Heart right ventricle (tissue), 16 donors: ENCODE measurements at regions not wholly inside any gene's neighbourhood (a gene's known extent, or its start where the extent isn't known, plus 50 kb on each side); places are given as distances from the start of the nearest gene placed in this dataset.
"Not testable (repeated sequence)": the region's sequence is repeated elsewhere in the genome, so short reads cannot be mapped to it uniquely, and the experiment has no call there.

Experiments
- ATAC-seq, 8 donors: fragments of 200-7000 bp; cut with Tn5 transposase; one replicate each; pipeline ENCODE4 v1.9.1; 2020; ENCODE audit warnings: mild to moderate bottlenecking in 8 of 8, moderate library complexity in 8 of 8, moderate number of reproducible peaks in 1 of 8
- DNase-seq, 2 donors: peaks; one replicate each; pipeline ENCODE4 v3.0.0-alpha.2; 2020
- H3K27ac ChIP-seq, 10 donors: fragments of 200-600 bp; sonication (generic) in 2 of 10; one replicate each; pipeline versions ENCODE4 v1.5.0 to v1.8.0; 2020 to 2022; ENCODE audit warnings: mild to moderate bottlenecking in 3 of 10
- H3K27me3 ChIP-seq, 7 donors: fragments of 200-600 bp; one replicate each; pipeline ENCODE4 v1.8.0; 2021 to 2022; ENCODE audit warnings: mild to moderate bottlenecking in 2 of 7
- H3K36me3 ChIP-seq, 9 donors: fragments of 200-600 bp; sonication (generic) in 1 of 9; one replicate each; pipeline versions ENCODE4 v1.5.0 to v1.8.0; 2020 to 2022; ENCODE audit warnings: mild to moderate bottlenecking in 2 of 9
- H3K4me1 ChIP-seq, 9 donors: fragments of 200-600 bp; sonication (generic) in 1 of 9; one replicate each; pipeline versions ENCODE4 v1.5.0 to v1.8.0; 2020 to 2022; ENCODE audit warnings: mild to moderate bottlenecking in 4 of 9
- H3K4me3 ChIP-seq, 10 donors: fragments of 200-600 bp; sonication (generic) in 2 of 10; one replicate each; pipeline versions ENCODE4 v1.5.0 to v1.8.0; 2020 to 2022; ENCODE audit warnings: mild to moderate bottlenecking in 7 of 10, moderate library complexity in 2 of 10
- H3K9me3 ChIP-seq, 11 donors: fragments of 200-600 bp in 10 of 11; sonication (generic) in 2 of 11; one replicate each; pipeline versions ENCODE4 v1.5.0 to v1.8.0; 2013 to 2022; ENCODE audit warnings: mild to moderate bottlenecking in 2 of 11, control low read depth in 1 of 11, moderate library complexity in 1 of 11
- whole genome bisulfite sequencing, 2 donors: extraction: QIAGEN DNeasy Blood & Tissue Kit; methylation state at CpG; one replicate each; pipeline ENCODE4 v1.1.7; 2013; ENCODE audit warnings: inconsistent platforms in 1 of 2; 5-methylcytosine and 5-hydroxymethylcytosine counted together
- intact Hi-C, 10 donors: fragments of 100-400 bp; cut with DNase I; formaldehyde crosslinking; loops; one replicate each; pipeline versions ENCODE4 v1.11.1 to v1.14.2; 2022
- TF ChIP-seq, protein P1 (sequence below), 9 donors: fragments of 200-600 bp; sonication (generic) in 2 of 9; IDR thresholded peaks; one replicate each; pipeline versions ENCODE4 v1.5.0 to v1.8.0; 2021 to 2022; ENCODE audit warnings: antibody characterized with exemption in 9 of 9, mild to moderate bottlenecking in 5 of 9, moderate library complexity in 1 of 9
- donor health status: Arrhythmogenic right ventricular cardiomyopathy.
- donor health status: ischemic (EF 13 %, LVEDD 7.1; RV severe dilation, severe dysfunction).
- donor health status: healthy with polysubstance abuse.
- donor health status: DM: no; HTN: yes; CAD: no.
- donor health status: DM: no; HTN: no; CAD: no.
- donor health status: ischemic (EF 25% LVEDD 6.9; RV normal size, moderate dysfunction).
- donor health status: ischemic (EF 25% LVEDD 5.7; RV mildly dilated, moderate dysfunction).
- donor health status: healthy.
- donor health status: DM: yes; HTN: yes; CAD: no.
- donor health status: Ischemic cardiomyopathy.
- donor health status: ischemic (EF 35%, LVEDD 5.7; RV mildly dilated, moderate dysfunction).
- donor health status: nonischemic (EF 11% LVEDD 7.7; RV severe dilation, severe dysfunction).
- donor health status: DM: yes; HTN: yes; CAD: no.
- donor health status: PGD.
- donor health status: ischemic (EF 29% LVEDD 5.4; RV normal size, mild dysfunction).
- donor health status: nonischemic (EF 23%, LVEDD 6.1; RV moderate dilation, normal function).

DNA sequence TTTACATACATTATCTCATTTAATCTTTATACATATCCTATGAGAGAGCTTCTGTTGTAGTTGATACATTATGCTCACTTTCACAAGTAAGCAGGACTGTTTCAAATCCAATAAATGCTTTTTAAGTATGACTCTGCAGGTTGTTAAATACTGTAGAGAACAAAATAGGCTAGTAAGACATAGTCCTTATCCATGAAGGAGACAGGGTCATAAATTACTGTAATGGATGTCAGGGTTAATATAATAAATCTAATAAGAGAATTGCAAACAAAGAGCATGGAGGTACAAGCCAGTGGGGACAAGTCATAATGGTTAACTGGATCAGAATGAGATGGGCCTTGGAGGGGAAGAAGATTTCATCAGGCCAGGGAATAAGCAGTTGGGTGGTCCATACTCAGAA is 303.8 kb upstream of the RGS6 start:
- no peaks in the 10 kb centered on the region for H3K27me3 ChIP-seq
- intact Hi-C loops, result no loop called here

DNA sequence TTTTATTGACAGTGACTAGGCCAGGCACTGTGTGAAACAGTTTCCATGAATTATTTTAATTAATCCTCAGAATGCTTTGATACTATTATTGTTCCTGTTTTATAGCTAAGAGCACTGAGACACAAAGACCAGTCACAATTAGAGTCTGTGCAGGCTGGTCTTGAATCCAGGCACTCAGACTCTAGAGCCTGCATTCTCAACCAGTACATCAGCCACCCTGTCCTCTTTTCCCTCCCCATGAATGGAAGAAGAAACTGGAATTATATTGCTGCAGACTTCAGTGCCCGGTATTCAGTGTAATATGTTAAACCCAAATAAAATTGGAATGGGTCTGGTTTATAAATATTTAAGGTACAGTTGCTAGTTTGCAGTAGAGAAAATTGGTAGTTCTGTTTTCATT is 303.0 kb upstream of the RGS6 start:
- Histone ChIP-seq H3K27me3 (no peaks in the 10 kb centered on the region), H3K27ac (no peak overlapping the region), H3K36me3 (peaks cover 0 to 12% (median 0%) of the 10 kb centered on the region in 9 donors), H3K9me3 (peaks cover 0 to 14% (median 0%) of the 10 kb centered on the region in 11 donors), H3K4me1 (no peaks in the 10 kb centered on the region), H3K4me3 (no peak overlapping the region)
- TF ChIP-seq, protein P1, sequence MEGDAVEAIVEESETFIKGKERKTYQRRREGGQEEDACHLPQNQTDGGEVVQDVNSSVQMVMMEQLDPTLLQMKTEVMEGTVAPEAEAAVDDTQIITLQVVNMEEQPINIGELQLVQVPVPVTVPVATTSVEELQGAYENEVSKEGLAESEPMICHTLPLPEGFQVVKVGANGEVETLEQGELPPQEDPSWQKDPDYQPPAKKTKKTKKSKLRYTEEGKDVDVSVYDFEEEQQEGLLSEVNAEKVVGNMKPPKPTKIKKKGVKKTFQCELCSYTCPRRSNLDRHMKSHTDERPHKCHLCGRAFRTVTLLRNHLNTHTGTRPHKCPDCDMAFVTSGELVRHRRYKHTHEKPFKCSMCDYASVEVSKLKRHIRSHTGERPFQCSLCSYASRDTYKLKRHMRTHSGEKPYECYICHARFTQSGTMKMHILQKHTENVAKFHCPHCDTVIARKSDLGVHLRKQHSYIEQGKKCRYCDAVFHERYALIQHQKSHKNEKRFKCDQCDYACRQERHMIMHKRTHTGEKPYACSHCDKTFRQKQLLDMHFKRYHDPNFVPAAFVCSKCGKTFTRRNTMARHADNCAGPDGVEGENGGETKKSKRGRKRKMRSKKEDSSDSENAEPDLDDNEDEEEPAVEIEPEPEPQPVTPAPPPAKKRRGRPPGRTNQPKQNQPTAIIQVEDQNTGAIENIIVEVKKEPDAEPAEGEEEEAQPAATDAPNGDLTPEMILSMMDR (IDR thresholded peaks at IDR 0.05), result no peak
- DNase-seq (no peak), ATAC-seq (no peak)
- WGBS, 2 donors, result 96 to 100% methylated on average over 1 of the region's 1 CpG
- intact Hi-C loops, result no loop called here

More for the DNA sequence above, 303.8 kb upstream of the RGS6 start:
- DNase-seq, result no peak
- Histone ChIP-seq H3K27ac (no peak overlapping the region), H3K36me3 (peaks cover 0 to 18% (median 0%) of the 10 kb centered on the region in 9 donors), H3K9me3 (peaks cover 0 to 6% (median 0%) of the 10 kb centered on the region in 11 donors), H3K4me3 (no peak overlapping the region), H3K4me1 (no peaks in the 10 kb centered on the region)
- no peak for ATAC-seq
- TF ChIP-seq, protein P1 (IDR thresholded peaks at IDR 0.05), result no peak

DNA sequence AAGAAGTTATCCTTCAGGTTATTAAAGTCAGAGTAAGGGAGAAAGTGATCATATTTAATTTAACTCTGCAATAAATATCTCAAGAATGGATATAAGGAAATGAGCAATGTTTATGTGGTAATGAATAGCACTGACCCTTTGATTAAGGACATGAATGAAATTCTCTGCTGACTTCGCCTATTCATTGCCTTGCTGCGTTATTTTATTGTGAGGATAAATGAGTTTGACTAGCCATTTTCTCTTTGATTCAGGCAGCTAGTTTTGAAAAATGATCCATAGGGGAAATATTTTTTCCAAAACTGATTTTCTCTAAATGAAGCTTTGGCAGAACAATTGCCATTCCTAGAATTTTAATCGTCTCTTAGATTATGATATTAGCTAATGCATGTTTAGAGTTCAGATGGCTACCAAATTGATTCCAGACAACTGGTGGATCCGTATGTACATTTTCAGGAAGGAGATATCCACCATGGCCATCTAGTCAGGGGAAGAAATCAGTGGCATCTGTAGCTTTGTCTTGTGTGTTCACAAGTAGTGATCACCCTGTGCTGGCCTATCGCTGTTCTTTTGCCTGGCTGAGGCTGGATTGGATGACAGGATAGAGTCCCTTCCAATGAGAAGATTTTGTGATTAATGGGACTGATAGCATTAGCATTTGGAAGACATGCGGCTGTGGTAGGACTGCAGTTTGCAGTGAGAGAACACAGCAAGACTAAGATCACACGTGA is 302.3 kb upstream of the RGS6 start:
- DNase-seq, result no peak
- WGBS, 2 donors, result 91 to 92% methylated on average over 7 of the region's 7 CpGs
- intact Hi-C loops, result no loop called here
- H3K9me3 ChIP-seq, result peaks cover 0 to 20% (median 0%) of the 10 kb centered on the region in 11 donors
- H3K27me3 ChIP-seq, result no peaks in the 10 kb centered on the region
- H3K27ac ChIP-seq, result no peak overlapping the region
- H3K4me3 ChIP-seq, result no peak overlapping the region
- TF ChIP-seq, protein P1 (IDR thresholded peaks at IDR 0.05), result no peak
- ATAC-seq, result no peak
- H3K36me3 ChIP-seq, result peaks cover 0 to 5% (median 0%) of the 10 kb centered on the region in 9 donors
- H3K4me1 ChIP-seq, result no peaks in the 10 kb centered on the region

DNA sequence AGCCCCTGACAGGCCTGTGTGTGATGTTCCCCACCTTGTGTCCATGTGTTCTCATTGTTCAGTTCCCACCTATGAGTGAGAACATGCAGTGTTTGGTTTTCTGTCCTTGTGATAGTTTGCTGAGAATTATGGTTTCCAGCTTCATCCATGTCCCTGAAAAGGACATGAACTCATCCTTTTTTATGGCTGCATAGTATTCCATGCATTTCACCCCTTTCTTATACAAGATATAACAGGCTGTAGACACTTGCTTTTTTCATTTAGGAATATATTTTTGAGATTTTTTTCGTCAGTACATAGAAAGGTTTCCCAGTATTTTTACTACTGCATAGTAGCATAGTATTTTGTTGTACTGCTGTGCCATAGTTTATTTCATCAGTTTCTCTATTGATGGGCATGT is 301.2 kb upstream of the RGS6 start:
- H3K27ac ChIP-seq, H3K4me1 ChIP-seq, H3K4me3 ChIP-seq, DNase-seq, intact Hi-C loops, H3K36me3 ChIP-seq, ATAC-seq, H3K27me3 ChIP-seq: not testable (repeated sequence)
- H3K9me3 ChIP-seq, result peaks cover 0 to 24% (median 0%) of the 10 kb centered on the region in 11 donors
- 90 to 93% methylated on average over 1 of the region's 1 CpG for WGBS, 2 donors

DNA sequence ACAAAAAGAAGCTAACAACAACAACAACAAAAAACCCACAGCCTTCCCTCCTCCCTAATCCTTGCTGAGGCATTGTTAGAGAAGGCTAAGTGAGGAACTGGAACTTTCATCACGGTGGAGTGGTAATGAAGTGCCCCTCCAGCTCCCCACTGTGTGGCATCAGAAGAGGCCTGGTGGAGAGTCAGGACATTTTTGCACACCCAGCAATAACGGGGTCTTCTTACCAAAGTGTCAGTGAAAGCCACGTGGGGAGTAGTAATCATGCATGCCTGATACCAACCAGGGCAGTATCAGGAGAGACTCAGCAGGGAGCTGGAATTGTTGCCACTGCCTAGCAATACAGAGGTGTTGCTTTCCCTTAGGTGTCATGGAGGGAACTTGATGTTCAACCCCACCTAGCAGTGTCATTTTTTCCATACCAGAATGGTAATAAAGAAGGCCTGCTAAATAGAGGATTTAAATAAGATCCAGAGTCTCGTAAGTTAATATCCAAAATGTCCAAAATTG is 299.7 kb upstream of the RGS6 start:
- Histone ChIP-seq H3K36me3 (peaks cover 0 to 4% (median 0%) of the 10 kb centered on the region in 9 donors), H3K27ac (no peak overlapping the region), H3K4me1 (peaks cover 0 to 16% (median 0%) of the 10 kb centered on the region in 9 donors), H3K4me3 (no peak overlapping the region), H3K9me3 (peaks cover 0 to 24% (median 0%) of the 10 kb centered on the region in 11 donors), H3K27me3 (no peaks in the 10 kb centered on the region)
- 71 to 74% methylated on average over 4 of the region's 4 CpGs for WGBS, 2 donors
- ATAC-seq (no peak), DNase-seq (no peak)
- intact Hi-C loops, result no loop called here
- TF ChIP-seq, protein P1 (IDR thresholded peaks at IDR 0.05), result no peak
